ENCODE measurements at regions not wholly inside any gene's neighbourhood (a gene's known extent, or its start where the extent isn't known, plus 50 kb on each side); places are given as distances from the start of the nearest gene placed in this dataset.

- no peak for DNase-seq (ENCODE audit: insufficient read length, low spot score)
- no peak for FAIRE-seq
- TF ChIP-seq, protein P1, sequence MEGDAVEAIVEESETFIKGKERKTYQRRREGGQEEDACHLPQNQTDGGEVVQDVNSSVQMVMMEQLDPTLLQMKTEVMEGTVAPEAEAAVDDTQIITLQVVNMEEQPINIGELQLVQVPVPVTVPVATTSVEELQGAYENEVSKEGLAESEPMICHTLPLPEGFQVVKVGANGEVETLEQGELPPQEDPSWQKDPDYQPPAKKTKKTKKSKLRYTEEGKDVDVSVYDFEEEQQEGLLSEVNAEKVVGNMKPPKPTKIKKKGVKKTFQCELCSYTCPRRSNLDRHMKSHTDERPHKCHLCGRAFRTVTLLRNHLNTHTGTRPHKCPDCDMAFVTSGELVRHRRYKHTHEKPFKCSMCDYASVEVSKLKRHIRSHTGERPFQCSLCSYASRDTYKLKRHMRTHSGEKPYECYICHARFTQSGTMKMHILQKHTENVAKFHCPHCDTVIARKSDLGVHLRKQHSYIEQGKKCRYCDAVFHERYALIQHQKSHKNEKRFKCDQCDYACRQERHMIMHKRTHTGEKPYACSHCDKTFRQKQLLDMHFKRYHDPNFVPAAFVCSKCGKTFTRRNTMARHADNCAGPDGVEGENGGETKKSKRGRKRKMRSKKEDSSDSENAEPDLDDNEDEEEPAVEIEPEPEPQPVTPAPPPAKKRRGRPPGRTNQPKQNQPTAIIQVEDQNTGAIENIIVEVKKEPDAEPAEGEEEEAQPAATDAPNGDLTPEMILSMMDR (IDR thresholded peaks at IDR 0.05; ENCODE audit: insufficient read depth, missing control alignments): no peak
These were observed 352.7 kb downstream of the LRRC70 start for GRCh38 chr5:62931153-62931950.

- no peak for FAIRE-seq
- DNase-seq (ENCODE audit: insufficient read length, low spot score): no peak
- TF ChIP-seq, protein P1 (IDR thresholded peaks at IDR 0.05; ENCODE audit: insufficient read depth, missing control alignments): no peak
These were observed 343.6 kb downstream of the LRRC70 start for GRCh38 chr5:62922191-62922590.

- TF ChIP-seq, protein P1 (IDR thresholded peaks at IDR 0.05; ENCODE audit: insufficient read depth, missing control alignments): no peak
- FAIRE-seq (no peak), DNase-seq (ENCODE audit: insufficient read length, low spot score) (no peak)
These were observed 342.2 kb downstream of the LRRC70 start for GRCh38 chr5:62920856-62921255.

GRCh38 chr5:62909326-62909725 lies 330.7 kb downstream of the LRRC70 start:
- TF ChIP-seq, protein P1 (IDR thresholded peaks at IDR 0.05; ENCODE audit: insufficient read depth, missing control alignments): no peak
- FAIRE-seq (no peak), DNase-seq (ENCODE audit: insufficient read length, low spot score) (no peak)

GRCh38 chr5:62902126-62902525 lies 323.5 kb downstream of the LRRC70 start:
- TF ChIP-seq, protein P1 (IDR thresholded peaks at IDR 0.05; ENCODE audit: insufficient read depth, missing control alignments): no peak
- FAIRE-seq (no peak), DNase-seq (ENCODE audit: insufficient read length, low spot score) (no peak)

- no peak for FAIRE-seq
These were observed 322.4 kb downstream of the LRRC70 start for GRCh38 chr5:62900976-62901375.

More at GRCh38 chr5:62900976-62901375, 322.4 kb downstream of the LRRC70 start:
- no peak for DNase-seq (ENCODE audit: insufficient read length, low spot score)
- TF ChIP-seq, protein P1 (IDR thresholded peaks at IDR 0.05; ENCODE audit: insufficient read depth, missing control alignments): no peak

All from D721Med (cell line).